AG04449 (cell line): ENCODE measurements at regions not wholly inside any gene's neighbourhood (a gene's known extent, or its start where the extent isn't known, plus 50 kb on each side); places are given as distances from the start of the nearest gene placed in this dataset.
A peak's percentile ranks its signal among the peaks of the same experiment; 100 is the strongest.

ENCODE experiments used
- CTCF ChIA-PET: fragments of 350-600 bp; formaldehyde crosslinking; extraction: SDS; loops from one replicate; lab custom pipeline; 2021; ENCODE audit warnings: antibody characterized with exemption; lab: Yijun Ruan, JAX
- POLR2A ChIA-PET: fragments of 400-600, 350-600 bp; formaldehyde crosslinking; extraction: SDS; loops from one replicate; lab custom pipeline; 2020; ENCODE audit warnings: antibody characterized with exemption, inconsistent platforms; lab: Yijun Ruan, JAX
- DNase-seq: peaks from one replicate; pipeline ENCODE4 v3.0.0-alpha.2; 2010; ENCODE audit warnings: low read depth, low spot score
- H3K4me3 ChIP-seq: 2 replicates; pipeline ENCODE4 v1.5.1; 2011; ENCODE audit warnings: low read depth, mild to moderate bottlenecking, control low read depth, low read length
- CTCF ChIP-seq: IDR thresholded peaks from one replicate; pipeline ENCODE4 v1.5.1; 2011; ENCODE audit warnings: mild to moderate bottlenecking, moderate library complexity, low read length, control low read depth, inconsistent platforms; ENCODE audit not compliant: insufficient read depth; ENCODE audit errors: missing control alignments

GRCh38 chr6:165991341-165991740 is 176.3 kb downstream of the TBXT start:
- H3K4me3 ChIP-seq: no peak overlapping the region
- DNase-seq: no peak
- CTCF ChIA-PET: interaction anchor here (0.9 kb wide), 1 partner anchor 15 kb away, joined by 3 read pairs; no protein-coding TSS in a partner anchor
- TF ChIP-seq CTCF: no peak
- POLR2A ChIA-PET: no interaction called here

GRCh38 chr6:165990216-165990615 is 177.4 kb downstream of the TBXT start:
- ChIA-PET CTCF (interaction anchor here (0.8 to 1.8 kb wide), 5 partner anchors 10 to 109 kb away, joined by 3 to 4 read pairs (median 3); no protein-coding TSS in a partner anchor), POLR2A (no interaction called here)
- no peak overlapping the region for H3K4me3 ChIP-seq
- DNase-seq: no peak
- no peak for TF ChIP-seq CTCF

- peak overlapping the region; percentile 66 for H3K4me3 ChIP-seq
- ChIA-PET POLR2A (no interaction called here), CTCF (interaction anchor here (0.6 to 1.8 kb wide), 5 partner anchors 8 to 108 kb away, joined by 3 read pairs; no protein-coding TSS in a partner anchor)
- no peak for TF ChIP-seq CTCF
- no peak for DNase-seq
Observed at GRCh38 chr6:165988757-165989456, 178.7 kb downstream of the TBXT start.

GRCh38 chr6:165988302-165988756 is 179.3 kb downstream of the TBXT start:
- ChIA-PET CTCF (interaction anchor here (1.8 kb wide), 1 partner anchor 103 kb away, joined by 3 read pairs; no protein-coding TSS in a partner anchor), POLR2A (interaction anchor here (1.0 kb wide), 1 partner anchor 18 kb away, joined by 4 read pairs; no protein-coding TSS in a partner anchor)
- no peak for DNase-seq

GRCh38 chr6:165987483-165988301 is 180.0 kb downstream of the TBXT start:
- peak; percentile 63 for DNase-seq
- ChIA-PET POLR2A (interaction anchor here (1.0 kb wide), 1 partner anchor 18 kb away, joined by 4 read pairs; no protein-coding TSS in a partner anchor), CTCF (no interaction called here)
- TF ChIP-seq CTCF: peak; percentile 18
- H3K4me3 ChIP-seq: peak overlapping the region; percentile 66

More at GRCh38 chr6:165988302-165988756, 179.3 kb downstream of the TBXT start:
- TF ChIP-seq CTCF: no peak
- H3K4me3 ChIP-seq: peak overlapping the region; percentile 66
